Activated T-cell treated with anti-CD3 and anti-CD28 coated beads, Interleukin-2, amount 50 U/mL, for 72 hours (primary cell): ENCODE measurements at regions not wholly inside any gene's neighbourhood (a gene's known extent, or its start where the extent isn't known, plus 50 kb on each side); places are given as distances from the start of the nearest gene placed in this dataset.
"Not testable (repeated sequence)": the region's sequence is repeated elsewhere in the genome, so short reads cannot be mapped to it uniquely, and the experiment has no call there.

Source experiments
- ATAC-seq, 2 donors: fragments of 150-1000 bp; cut with Tn5 transposase; replicated peaks in 1 of 2; 2 replicates each; pipeline ENCODE4 v1.10.0; 2021; ENCODE audit warnings: moderate library complexity in 2 of 2, mild to moderate bottlenecking in 1 of 2
- DNase-seq, 2 donors: peaks; one replicate each; pipeline ENCODE4 v3.0.0; 2021 to 2022; ENCODE audit warnings: mixed read lengths in 1 of 2
- H3K27ac Mint-ChIP-seq: one replicate; pipeline ENCODE4 v1.8.0; 2022; ENCODE audit warnings: mild to moderate bottlenecking, moderate library complexity, mixed read lengths
- H3K27me3 Mint-ChIP-seq: one replicate; pipeline ENCODE4 v1.8.0; 2022; ENCODE audit warnings: low read depth, mixed read lengths
- H3K36me3 Mint-ChIP-seq, 2 donors: one replicate each; pipeline ENCODE4 v1.8.0; 2022; ENCODE audit warnings: mixed read lengths in 2 of 2, mild to moderate bottlenecking in 1 of 2; ENCODE audit not compliant: insufficient read depth in 2 of 2
- H3K4me1 Mint-ChIP-seq: one replicate; pipeline ENCODE4 v1.8.0; 2022; ENCODE audit warnings: low read depth, mixed read lengths
- H3K4me3 Mint-ChIP-seq, 2 donors: one replicate each; pipeline ENCODE4 v1.8.0; 2022; ENCODE audit warnings: mild to moderate bottlenecking in 2 of 2, mixed read lengths in 2 of 2, moderate library complexity in 2 of 2
- H3K9me3 Mint-ChIP-seq, 2 donors: one replicate each; pipeline ENCODE4 v1.8.0; 2022; ENCODE audit warnings: mixed read lengths in 2 of 2

DNA sequence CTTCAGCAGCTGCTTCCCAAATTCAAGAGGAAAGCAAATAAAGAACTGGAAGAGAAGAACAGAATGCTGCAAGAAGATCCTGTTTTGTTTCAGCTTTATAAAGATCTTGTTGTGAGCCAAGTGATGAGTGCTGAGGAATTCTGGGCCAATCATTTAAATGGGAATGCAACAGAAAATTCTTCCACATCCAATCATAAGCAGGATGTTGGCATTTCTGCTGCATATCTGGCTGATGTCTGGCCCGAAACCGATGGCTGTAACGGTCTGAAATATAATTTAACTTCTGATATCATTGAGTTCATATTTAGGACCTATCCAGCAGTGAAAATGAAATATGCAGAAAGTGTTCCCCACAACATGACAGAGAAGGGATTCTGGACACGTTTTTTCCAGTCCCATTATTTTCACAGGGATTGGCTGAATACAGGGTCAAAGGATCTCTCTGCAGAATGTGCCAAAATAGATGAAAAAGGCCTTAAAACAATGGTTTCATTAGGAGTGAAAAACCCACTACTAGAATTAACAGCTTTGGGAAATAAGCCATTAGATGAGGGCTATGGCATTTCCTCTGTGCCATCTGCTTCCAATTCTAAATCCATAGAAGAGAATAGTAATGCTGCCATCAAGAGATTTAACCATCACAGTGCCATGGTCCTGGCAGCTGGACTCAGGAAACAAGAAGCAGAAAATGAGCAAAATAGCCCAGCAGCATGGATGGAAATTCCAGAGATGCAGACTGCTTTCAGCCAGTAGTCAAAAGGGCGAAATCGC lies 175.6 kb downstream of the MC4R start:
- DNase-seq (no peak), ATAC-seq (no peak)
- H3K27me3 Mint-ChIP-seq: peaks cover 5% of the 10 kb centered on the region
- H3K9me3 Mint-ChIP-seq: no peaks in the 10 kb centered on the region
- H3K4me1 Mint-ChIP-seq: no peaks in the 10 kb centered on the region
- H3K27ac Mint-ChIP-seq: no peak overlapping the region
- no peak overlapping the region for H3K4me3 Mint-ChIP-seq
- H3K36me3 Mint-ChIP-seq: no peaks in the 10 kb centered on the region

DNA sequence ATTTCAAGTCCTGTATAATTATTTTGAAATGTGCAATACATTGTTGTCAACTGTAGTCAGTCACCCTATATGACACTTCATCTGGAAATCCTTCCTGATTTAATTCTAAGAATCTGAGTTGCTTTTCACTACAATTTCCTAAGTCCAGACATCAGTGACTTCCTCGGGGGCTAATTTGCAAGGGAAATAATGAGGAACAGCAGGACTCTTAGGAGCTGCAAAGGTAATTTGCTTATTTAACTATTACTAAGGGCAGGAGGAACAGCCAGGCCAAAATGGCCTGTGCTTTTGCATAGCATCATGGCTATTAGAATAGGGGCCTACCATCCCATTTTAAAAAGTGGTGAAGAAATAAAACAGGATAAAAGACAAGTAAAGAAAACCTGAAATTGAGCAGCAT lies 178.8 kb downstream of the MC4R start:
- Mint-ChIP-seq H3K9me3 (peaks cover 0 to 1% of the 10 kb centered on the region in 2 donors), H3K4me1 (no peaks in the 10 kb centered on the region), H3K27ac (no peak overlapping the region), H3K27me3 (no peaks in the 10 kb centered on the region), H3K4me3 (no peak overlapping the region), H3K36me3 (no peaks in the 10 kb centered on the region)
- DNase-seq (no peak), ATAC-seq (no peak)

DNA sequence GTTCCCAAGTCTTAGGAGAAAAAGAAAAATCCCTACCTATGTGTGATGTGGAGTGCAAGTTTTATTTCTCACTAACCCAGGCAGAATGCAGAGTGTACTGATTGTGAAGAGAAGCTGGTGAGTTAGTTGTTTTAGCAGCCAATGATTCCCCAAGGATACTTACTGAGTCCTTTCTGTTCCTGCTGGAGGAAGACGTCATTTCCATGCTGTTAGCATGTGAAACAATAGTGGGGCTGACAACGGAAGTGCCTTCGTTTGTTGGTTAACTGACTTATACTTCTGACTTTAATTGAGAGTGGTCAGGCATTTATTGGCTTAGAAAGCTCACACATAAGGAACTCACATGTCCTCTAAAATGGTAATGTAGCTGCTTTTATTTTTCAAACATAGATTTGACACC lies 180.6 kb downstream of the MC4R start:
- no peaks in the 10 kb centered on the region for H3K4me1 Mint-ChIP-seq

DNA sequence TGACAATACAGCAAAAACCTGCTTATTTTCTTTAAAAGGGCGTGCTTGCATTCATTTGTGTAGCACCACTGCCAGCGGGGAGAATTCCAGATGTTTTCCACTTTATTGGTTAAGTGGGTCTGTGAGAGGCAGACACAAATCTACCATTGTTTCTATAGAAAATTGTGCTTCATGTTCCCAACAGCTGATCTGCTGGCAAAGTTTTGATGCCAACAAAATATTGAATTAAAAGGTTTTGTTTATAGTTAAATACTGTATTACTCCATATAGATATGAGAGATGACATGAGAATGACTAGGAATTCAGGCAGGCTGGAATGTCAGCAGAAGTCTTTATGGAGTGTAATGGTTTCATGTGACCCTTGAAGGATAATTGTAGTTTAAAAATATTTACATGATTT lies 182.7 kb downstream of the MC4R start:
- Mint-ChIP-seq H3K9me3 (peaks cover 0 to 1% of the 10 kb centered on the region in 2 donors), H3K4me1 (no peaks in the 10 kb centered on the region), H3K4me3 (no peak overlapping the region), H3K36me3 (no peaks in the 10 kb centered on the region), H3K27ac (no peak overlapping the region), H3K27me3 (no peaks in the 10 kb centered on the region)
- ATAC-seq: no peak
- DNase-seq: no peak

More for the DNA sequence above, 180.6 kb downstream of the MC4R start:
- Mint-ChIP-seq H3K27ac (no peak overlapping the region), H3K36me3 (no peaks in the 10 kb centered on the region), H3K4me3 (no peak overlapping the region), H3K27me3 (no peaks in the 10 kb centered on the region), H3K9me3 (peaks cover 0 to 1% of the 10 kb centered on the region in 2 donors)
- ATAC-seq: no peak
- DNase-seq: no peak

DNA sequence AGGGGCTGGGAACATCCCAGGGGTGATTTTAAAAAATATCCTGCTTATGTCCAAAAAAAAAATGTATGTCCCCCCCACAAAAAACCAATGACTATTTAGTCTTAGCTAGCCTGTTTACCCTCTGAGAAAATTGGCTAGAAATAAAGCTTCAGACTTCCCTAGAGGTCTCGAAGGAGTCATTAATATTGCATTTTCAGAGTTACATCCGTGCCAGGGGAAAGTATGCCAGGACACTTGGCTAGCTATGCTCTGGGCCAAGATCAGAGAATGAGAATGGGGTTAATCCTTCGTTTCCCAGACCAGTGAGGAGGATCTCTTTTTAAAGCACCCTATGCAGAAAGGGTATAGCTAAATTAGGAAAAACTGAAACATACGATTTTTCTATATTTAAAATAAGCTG lies 183.6 kb downstream of the MC4R start:
- no peak for ATAC-seq
- H3K27ac Mint-ChIP-seq: no peak overlapping the region

DNA sequence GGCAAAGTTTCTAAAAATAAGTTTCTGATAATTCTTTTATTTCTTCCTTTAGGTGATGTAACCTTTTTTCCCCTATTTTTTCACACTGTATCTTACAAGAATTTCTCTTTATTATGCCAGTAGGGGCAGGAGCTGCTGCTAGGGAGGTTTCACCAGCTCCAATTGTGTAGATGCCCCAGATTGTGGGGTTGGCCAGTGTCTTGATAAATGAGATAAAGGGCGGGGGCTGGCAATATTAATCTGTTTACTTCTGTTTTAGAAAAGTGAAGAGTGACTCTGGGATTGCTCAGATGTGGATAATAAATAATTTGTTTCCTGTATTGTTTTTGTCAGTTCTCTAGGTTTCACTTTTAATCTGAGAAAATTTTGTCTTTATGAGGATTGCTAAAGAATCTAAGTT lies 190.4 kb downstream of the MC4R start:
- no peaks in the 10 kb centered on the region for H3K9me3 Mint-ChIP-seq
- no peak overlapping the region for H3K27ac Mint-ChIP-seq
- H3K4me3 Mint-ChIP-seq: no peak overlapping the region
- DNase-seq (no peak), ATAC-seq (no peak)
- no peaks in the 10 kb centered on the region for H3K4me1 Mint-ChIP-seq
- H3K27me3 Mint-ChIP-seq: no peaks in the 10 kb centered on the region
- H3K36me3 Mint-ChIP-seq: no peaks in the 10 kb centered on the region

More for the DNA sequence above, 183.6 kb downstream of the MC4R start:
- Mint-ChIP-seq H3K36me3 (no peaks in the 10 kb centered on the region), H3K4me1 (no peaks in the 10 kb centered on the region), H3K4me3 (no peak overlapping the region), H3K9me3 (peaks cover 0 to 1% of the 10 kb centered on the region in 2 donors), H3K27me3 (no peaks in the 10 kb centered on the region)
- DNase-seq: no peak

DNA sequence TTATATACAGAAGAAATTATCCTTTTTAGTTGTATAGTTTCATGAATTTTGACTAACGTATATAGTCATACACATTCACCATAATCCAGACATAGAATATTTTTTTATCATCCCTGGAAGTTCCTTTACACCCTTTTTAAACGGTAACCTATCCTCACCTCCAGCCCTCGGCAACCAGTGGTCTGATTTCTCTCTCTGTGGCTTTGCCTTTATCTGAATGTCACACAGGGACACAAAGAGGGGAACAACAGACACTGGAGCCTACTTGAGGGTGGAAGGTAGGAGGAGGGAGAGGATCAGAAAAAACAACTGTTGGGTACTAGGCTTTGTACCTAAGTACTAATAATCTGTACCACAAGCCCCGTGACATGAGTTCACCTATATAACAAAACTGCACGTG lies 191.9 kb downstream of the MC4R start:
- Mint-ChIP-seq H3K9me3 (no peaks in the 10 kb centered on the region), H3K36me3 (no peaks in the 10 kb centered on the region), H3K4me3 (no peak overlapping the region), H3K4me1 (no peaks in the 10 kb centered on the region), H3K27ac (no peak overlapping the region), H3K27me3 (no peaks in the 10 kb centered on the region)
- DNase-seq (no peak), ATAC-seq (no peak)

DNA sequence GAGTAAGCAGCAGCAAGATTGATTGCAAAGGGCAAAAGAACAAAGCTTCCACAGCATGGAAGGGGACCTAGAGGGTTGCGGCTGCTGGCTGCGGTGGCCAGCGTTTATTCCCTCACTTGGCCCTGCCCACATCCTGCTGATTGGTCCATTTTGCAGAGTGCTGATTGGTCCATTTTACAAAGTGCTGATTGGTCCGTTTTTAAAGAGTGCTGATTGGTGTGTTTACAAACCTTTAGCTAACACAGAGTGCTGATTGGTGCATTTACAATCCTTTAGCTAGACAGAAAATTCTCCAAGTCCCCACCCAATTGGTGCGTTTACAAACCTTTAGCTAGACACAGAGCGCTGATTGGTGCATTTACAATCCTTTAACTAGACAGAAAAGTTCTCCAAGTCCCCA lies 194.4 kb downstream of the MC4R start:
- H3K4me3 Mint-ChIP-seq, DNase-seq, ATAC-seq, H3K27ac Mint-ChIP-seq, H3K36me3 Mint-ChIP-seq, H3K4me1 Mint-ChIP-seq, H3K27me3 Mint-ChIP-seq, H3K9me3 Mint-ChIP-seq: not testable (repeated sequence)

DNA sequence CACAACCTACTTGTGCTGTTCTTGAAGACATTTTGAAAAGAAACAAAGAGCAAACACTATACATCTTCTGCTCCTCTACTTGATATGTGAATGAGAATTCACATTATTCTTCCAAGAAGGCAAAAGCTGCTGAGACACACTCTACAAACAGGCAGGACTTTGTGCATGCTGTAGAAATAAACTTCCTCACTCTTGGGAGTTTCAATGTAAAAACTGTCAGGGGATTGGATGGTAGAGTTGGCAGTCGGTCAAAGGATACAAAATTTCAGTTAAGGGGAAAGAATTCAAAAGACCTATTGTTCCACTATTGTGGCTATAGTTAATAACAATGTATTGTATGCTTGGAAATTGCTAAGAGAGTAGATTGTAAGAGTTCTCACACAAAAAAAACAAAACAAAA lies 196.3 kb downstream of the MC4R start:
- no peak overlapping the region for H3K4me3 Mint-ChIP-seq
- H3K36me3 Mint-ChIP-seq: no peaks in the 10 kb centered on the region
- H3K27me3 Mint-ChIP-seq: no peaks in the 10 kb centered on the region
- DNase-seq (no peak), ATAC-seq (no peak)
- H3K4me1 Mint-ChIP-seq: no peaks in the 10 kb centered on the region
- H3K9me3 Mint-ChIP-seq: no peaks in the 10 kb centered on the region
- no peak overlapping the region for H3K27ac Mint-ChIP-seq

DNA sequence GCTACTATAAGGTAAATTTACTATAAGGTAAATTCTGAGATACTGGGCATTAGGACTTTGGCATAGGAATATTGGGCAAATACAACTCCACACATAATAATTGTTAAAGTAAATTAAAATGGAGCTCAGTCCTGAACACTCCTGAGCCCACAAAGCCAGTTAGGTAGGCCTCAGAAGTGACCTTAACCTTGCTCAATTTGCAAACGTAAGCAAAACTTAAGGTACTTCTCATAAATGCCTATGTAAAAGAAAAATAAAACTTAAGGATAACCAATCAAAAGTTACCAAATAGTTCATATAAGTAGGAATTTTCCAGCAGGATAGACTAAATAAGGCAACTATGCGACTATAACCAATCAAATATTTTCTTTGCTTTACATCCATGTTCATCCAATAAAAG lies 197.7 kb downstream of the MC4R start:
- Mint-ChIP-seq H3K27me3 (no peaks in the 10 kb centered on the region), H3K4me1 (no peaks in the 10 kb centered on the region), H3K4me3 (no peak overlapping the region), H3K9me3 (no peaks in the 10 kb centered on the region), H3K36me3 (no peaks in the 10 kb centered on the region), H3K27ac (no peak overlapping the region)
- DNase-seq (no peak), ATAC-seq (no peak)

DNA sequence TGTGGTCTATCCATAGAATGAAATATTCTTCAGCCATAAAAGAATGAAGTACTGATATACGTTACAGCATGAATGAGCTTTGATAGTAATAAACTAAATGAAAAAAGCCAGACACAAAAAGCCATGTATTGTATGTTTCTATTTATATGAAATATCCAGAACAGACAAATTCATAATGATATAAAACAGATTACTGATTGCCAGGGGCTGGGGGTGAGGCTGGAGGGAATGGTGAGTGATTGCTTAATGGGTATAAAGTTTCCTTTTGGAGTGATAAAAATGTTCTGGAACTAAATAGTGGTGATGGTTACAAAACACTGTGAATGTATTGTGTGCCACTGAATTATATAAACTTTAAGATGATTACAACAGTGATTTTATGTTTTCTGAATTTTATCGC lies 200.5 kb downstream of the MC4R start:
- ATAC-seq (no peak), DNase-seq (no peak)
- no peaks in the 10 kb centered on the region for H3K9me3 Mint-ChIP-seq
- no peaks in the 10 kb centered on the region for H3K36me3 Mint-ChIP-seq
- no peaks in the 10 kb centered on the region for H3K27me3 Mint-ChIP-seq
- H3K27ac Mint-ChIP-seq: no peak overlapping the region
- no peak overlapping the region for H3K4me3 Mint-ChIP-seq
- no peaks in the 10 kb centered on the region for H3K4me1 Mint-ChIP-seq

DNA sequence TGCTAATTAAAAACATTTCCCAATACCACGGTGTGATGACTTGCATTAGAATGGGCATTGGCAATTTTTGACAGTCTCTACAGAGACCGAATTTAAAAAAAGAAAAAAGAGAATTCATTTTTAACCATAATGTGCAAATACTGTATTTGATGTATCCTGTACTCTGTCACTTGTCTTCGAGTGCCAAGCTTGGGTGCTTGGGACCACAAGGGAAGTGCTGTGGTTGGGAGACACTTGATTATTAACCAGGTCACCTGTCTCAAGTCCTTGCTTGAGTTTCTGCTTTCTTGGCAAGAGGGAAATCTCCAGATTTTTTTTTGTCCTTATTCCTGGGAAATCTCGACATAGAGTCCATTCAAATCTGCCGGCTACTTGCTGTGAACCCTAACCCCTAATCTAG lies 209.0 kb downstream of the MC4R start:
- no peaks in the 10 kb centered on the region for H3K27me3 Mint-ChIP-seq
- ATAC-seq (no peak), DNase-seq (no peak)
- H3K4me1 Mint-ChIP-seq: no peaks in the 10 kb centered on the region
- H3K9me3 Mint-ChIP-seq: peaks cover 1 to 2% of the 10 kb centered on the region in 2 donors
- no peak overlapping the region for H3K27ac Mint-ChIP-seq
- H3K36me3 Mint-ChIP-seq: no peaks in the 10 kb centered on the region
- H3K4me3 Mint-ChIP-seq: no peak overlapping the region

DNA sequence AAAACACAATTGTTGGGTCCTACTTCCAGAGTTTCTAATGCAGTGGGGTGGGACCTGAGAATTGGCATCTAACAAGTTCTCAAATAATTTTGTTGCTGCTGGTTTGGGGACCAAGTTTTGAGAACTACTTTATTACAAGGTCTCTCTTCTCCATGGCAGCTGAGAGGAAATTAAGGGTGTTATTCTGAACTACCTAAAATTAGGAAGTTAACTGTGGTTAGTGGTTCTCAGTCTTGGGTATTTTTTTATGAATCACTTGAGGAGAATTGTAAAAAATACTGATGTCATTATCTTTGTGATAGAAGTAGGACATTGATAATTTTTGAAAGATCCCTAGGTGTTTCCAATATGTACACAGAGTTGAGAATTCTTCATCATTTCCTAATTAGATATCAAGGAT lies 210.2 kb downstream of the MC4R start:
- DNase-seq: no peak
- H3K27ac Mint-ChIP-seq: no peak overlapping the region
- H3K27me3 Mint-ChIP-seq: no peaks in the 10 kb centered on the region
- peaks cover 1 to 2% of the 10 kb centered on the region in 2 donors for H3K9me3 Mint-ChIP-seq
- H3K36me3 Mint-ChIP-seq: no peaks in the 10 kb centered on the region
- no peak for ATAC-seq
- no peak overlapping the region for H3K4me3 Mint-ChIP-seq
- H3K4me1 Mint-ChIP-seq: no peaks in the 10 kb centered on the region

DNA sequence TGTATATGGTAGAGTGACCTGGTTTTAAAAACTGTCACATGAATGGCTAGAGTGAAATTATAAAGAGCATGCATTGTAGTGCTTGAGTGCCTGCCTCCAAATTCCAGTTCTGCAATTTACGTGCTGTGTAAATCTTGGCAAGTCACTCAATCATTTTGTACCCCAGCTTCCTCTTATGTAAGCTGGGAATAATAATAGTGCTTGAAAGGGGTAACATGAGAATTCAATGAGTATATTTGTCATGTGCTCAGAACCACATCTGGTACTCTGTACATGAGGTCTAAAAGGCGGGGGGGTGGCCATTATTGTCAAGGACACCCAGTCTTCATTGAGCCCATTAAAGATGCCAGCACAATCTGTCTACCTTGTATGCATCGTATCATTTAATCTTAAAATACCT lies 214.8 kb downstream of the MC4R start:
- Mint-ChIP-seq H3K27ac (no peak overlapping the region), H3K36me3 (no peaks in the 10 kb centered on the region), H3K27me3 (no peaks in the 10 kb centered on the region), H3K4me3 (no peak overlapping the region), H3K4me1 (no peaks in the 10 kb centered on the region), H3K9me3 (peaks cover 1 to 2% of the 10 kb centered on the region in 2 donors)
- ATAC-seq: no peak
- DNase-seq: no peak
